ENCODE measurements at regions not wholly inside any gene's neighbourhood (a gene's known extent, or its start where the extent isn't known, plus 50 kb on each side); places are given as distances from the start of the nearest gene placed in this dataset.

GRCh38 chr1:73366734-73367413, 831.1 kb downstream of the LRRIQ3 start (continued):
- TF ChIP-seq ZNF462 (CRISPR knock-in tag; IDR thresholded peaks at IDR 0.05), result no peak
- no peak for TF ChIP-seq STAT1 (IDR thresholded peaks at IDR 0.05; ENCODE audit: unreplicated experiment)
- TF ChIP-seq POLR2AphosphoS5 (IDR thresholded peaks at IDR 0.05; ENCODE audit: low read depth), result no peak
- no peak for TF ChIP-seq REST (IDR thresholded peaks at IDR 0.05; ENCODE audit: unreplicated experiment)
- TF ChIP-seq, protein P1, sequence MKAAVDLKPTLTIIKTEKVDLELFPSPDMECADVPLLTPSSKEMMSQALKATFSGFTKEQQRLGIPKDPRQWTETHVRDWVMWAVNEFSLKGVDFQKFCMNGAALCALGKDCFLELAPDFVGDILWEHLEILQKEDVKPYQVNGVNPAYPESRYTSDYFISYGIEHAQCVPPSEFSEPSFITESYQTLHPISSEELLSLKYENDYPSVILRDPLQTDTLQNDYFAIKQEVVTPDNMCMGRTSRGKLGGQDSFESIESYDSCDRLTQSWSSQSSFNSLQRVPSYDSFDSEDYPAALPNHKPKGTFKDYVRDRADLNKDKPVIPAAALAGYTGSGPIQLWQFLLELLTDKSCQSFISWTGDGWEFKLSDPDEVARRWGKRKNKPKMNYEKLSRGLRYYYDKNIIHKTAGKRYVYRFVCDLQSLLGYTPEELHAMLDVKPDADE (IDR thresholded peaks at IDR 0.05), result no peak
- no peak for TF ChIP-seq JUNB (IDR thresholded peaks at IDR 0.05; ENCODE audit: unreplicated experiment)
- TF ChIP-seq ZNF114 (CRISPR knock-in tag; IDR thresholded peaks at IDR 0.05), result no peak
- no peak for TF ChIP-seq ZNF331 (CRISPR knock-in tag; IDR thresholded peaks at IDR 0.05; ENCODE audit: low read depth)
- TF ChIP-seq, protein P2, sequence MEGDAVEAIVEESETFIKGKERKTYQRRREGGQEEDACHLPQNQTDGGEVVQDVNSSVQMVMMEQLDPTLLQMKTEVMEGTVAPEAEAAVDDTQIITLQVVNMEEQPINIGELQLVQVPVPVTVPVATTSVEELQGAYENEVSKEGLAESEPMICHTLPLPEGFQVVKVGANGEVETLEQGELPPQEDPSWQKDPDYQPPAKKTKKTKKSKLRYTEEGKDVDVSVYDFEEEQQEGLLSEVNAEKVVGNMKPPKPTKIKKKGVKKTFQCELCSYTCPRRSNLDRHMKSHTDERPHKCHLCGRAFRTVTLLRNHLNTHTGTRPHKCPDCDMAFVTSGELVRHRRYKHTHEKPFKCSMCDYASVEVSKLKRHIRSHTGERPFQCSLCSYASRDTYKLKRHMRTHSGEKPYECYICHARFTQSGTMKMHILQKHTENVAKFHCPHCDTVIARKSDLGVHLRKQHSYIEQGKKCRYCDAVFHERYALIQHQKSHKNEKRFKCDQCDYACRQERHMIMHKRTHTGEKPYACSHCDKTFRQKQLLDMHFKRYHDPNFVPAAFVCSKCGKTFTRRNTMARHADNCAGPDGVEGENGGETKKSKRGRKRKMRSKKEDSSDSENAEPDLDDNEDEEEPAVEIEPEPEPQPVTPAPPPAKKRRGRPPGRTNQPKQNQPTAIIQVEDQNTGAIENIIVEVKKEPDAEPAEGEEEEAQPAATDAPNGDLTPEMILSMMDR (conservative IDR thresholded peaks at IDR 0.05; ENCODE audit: low read depth in 2 of 2), result no peak

All from GM23338 (cell line).